ENCODE measurements at regions not wholly inside any gene's neighbourhood (a gene's known extent, or its start where the extent isn't known, plus 50 kb on each side); places are given as distances from the start of the nearest gene placed in this dataset.

DNA sequence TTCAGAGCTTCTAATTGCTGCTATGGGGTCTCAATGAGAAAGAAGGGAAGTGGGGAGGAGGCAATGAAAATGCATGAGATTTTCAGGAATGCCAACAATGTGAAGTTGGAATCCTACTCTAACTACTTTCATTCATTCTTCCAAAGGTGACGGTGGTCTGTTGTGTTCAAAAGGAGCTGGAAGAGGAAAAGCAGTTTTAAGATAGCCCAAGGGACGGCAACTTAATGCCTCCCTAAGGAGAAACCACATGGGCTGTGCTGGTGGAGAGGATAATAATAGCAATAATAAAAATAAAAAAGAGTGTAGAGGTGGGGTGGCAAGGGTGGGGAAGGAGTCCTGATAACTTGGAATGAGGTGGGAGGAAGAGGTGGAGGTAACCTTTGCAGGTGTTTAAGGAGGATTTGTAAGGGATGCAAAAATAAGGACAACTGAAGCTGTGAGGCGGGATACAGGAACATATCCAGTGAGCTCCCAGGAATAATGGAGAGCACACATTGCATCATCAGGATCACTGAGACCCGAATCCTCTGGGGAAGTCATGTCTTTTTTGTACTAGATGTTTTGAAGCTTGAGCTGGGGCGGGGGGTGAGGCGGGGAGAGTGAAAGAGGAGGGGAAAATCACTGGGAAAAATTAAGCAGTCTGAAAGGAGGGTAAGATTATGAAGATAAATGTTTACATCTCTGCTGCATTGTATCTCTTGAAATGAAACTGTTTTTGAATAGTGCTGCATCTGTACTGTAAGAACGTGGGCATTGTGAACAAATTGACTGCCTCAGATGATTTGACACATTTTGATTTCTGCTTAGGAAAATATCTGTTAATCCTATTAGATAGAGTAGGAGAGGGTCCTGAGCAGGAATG is 120.1 kb upstream of the TMEM161B start:
- H3K36me3 ChIP-seq (ENCODE audit: control insufficient read depth, insufficient read depth, low read length), result no peaks in the 10 kb centered on the region
- no peak for DNase-seq
- H3K4me1 ChIP-seq (ENCODE audit: control insufficient read depth, insufficient read depth, low read length, poor library complexity, severe bottlenecking), result no peaks in the 10 kb centered on the region
- H3K27me3 ChIP-seq (replicated peaks; ENCODE audit: control insufficient read depth, insufficient read depth, low read length, poor library complexity, severe bottlenecking), result no peaks in the 10 kb centered on the region
- H3K27ac ChIP-seq (ENCODE audit: insufficient read depth, low read length, poor library complexity, severe bottlenecking), result no peak overlapping the region
- no peak overlapping the region for H3K4me3 ChIP-seq (ENCODE audit: insufficient read depth, low read depth, low read length, poor library complexity, severe bottlenecking)
- no peaks in the 10 kb centered on the region for H3K9me3 ChIP-seq (ENCODE audit: control insufficient read depth, low read length)

GRCh38 chr5:88384886-88385285 is 116.2 kb upstream of the TMEM161B start:
- no peaks in the 10 kb centered on the region for H3K9me3 ChIP-seq (ENCODE audit: control insufficient read depth, low read length)
- no peak overlapping the region for H3K27ac ChIP-seq (ENCODE audit: insufficient read depth, low read length, poor library complexity, severe bottlenecking)
- no peaks in the 10 kb centered on the region for H3K27me3 ChIP-seq (replicated peaks; ENCODE audit: control insufficient read depth, insufficient read depth, low read length, poor library complexity, severe bottlenecking)
- no peak for DNase-seq
- H3K4me3 ChIP-seq (ENCODE audit: insufficient read depth, low read depth, low read length, poor library complexity, severe bottlenecking), result no peak overlapping the region
- no peaks in the 10 kb centered on the region for H3K4me1 ChIP-seq (ENCODE audit: control insufficient read depth, insufficient read depth, low read length, poor library complexity, severe bottlenecking)
- no peaks in the 10 kb centered on the region for H3K36me3 ChIP-seq (ENCODE audit: control insufficient read depth, insufficient read depth, low read length)

- no peaks in the 10 kb centered on the region for H3K36me3 ChIP-seq (ENCODE audit: control insufficient read depth, insufficient read depth, low read length)
- H3K4me3 ChIP-seq (ENCODE audit: insufficient read depth, low read depth, low read length, poor library complexity, severe bottlenecking), result no peak overlapping the region
- H3K27me3 ChIP-seq (replicated peaks; ENCODE audit: control insufficient read depth, insufficient read depth, low read length, poor library complexity, severe bottlenecking), result no peaks in the 10 kb centered on the region
- no peak overlapping the region for H3K27ac ChIP-seq (ENCODE audit: insufficient read depth, low read length, poor library complexity, severe bottlenecking)
- no peak for DNase-seq
- no peaks in the 10 kb centered on the region for H3K4me1 ChIP-seq (ENCODE audit: control insufficient read depth, insufficient read depth, low read length, poor library complexity, severe bottlenecking)
- H3K9me3 ChIP-seq (ENCODE audit: control insufficient read depth, low read length), result no peaks in the 10 kb centered on the region
Observed at GRCh38 chr5:88380332-88380731, 111.7 kb upstream of the TMEM161B start.

DNA sequence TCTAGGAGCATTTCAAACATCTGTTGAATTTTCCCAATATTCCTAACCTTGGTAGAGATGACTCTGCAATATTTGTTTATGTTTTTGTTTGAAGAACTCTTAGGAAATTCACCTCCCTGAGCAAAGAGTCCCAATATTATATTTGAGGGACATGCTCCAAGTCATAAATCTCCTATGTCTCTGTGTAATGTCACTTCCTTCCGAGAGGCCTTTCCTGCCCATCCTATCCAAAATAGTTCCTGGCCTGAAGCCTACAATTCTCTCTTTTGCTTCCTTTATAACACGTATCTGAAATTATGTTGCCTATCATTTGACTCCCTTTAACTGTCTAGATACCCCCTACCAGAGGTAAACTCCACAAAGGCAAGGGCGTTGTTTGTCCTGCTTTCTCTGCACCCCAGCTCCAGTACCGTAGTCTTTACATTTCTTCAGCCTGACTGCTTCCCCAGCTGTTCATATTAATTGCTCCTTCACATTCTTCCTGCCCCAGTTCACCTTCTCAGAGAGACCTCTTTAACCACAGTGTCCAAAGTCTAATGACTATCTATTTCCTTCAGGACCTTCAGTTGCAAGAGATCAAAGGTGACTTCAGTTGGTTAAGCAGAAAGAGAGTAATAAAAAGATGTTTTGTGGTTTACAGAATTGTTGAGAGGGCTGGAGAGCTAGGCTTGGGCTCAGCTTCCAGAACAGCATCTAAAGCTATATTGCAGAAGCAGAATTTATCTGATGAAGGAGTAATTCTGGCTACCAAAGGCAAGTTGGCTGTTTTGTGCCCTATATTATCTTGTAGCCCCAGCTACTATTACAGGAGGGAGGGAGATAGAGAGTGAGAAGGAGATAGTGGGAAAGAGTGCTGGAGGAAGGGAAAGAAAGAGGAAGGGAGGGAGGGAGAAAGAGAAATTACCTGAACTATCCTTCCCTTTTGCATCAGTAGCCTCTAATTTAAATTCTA is 109.3 kb upstream of the TMEM161B start:
- no peak overlapping the region for H3K4me3 ChIP-seq (ENCODE audit: insufficient read depth, low read depth, low read length, poor library complexity, severe bottlenecking)
- H3K36me3 ChIP-seq (ENCODE audit: control insufficient read depth, insufficient read depth, low read length), result no peaks in the 10 kb centered on the region
- no peak for DNase-seq
- H3K4me1 ChIP-seq (ENCODE audit: control insufficient read depth, insufficient read depth, low read length, poor library complexity, severe bottlenecking), result no peaks in the 10 kb centered on the region
- H3K27me3 ChIP-seq (replicated peaks; ENCODE audit: control insufficient read depth, insufficient read depth, low read length, poor library complexity, severe bottlenecking), result no peaks in the 10 kb centered on the region
- no peak overlapping the region for H3K27ac ChIP-seq (ENCODE audit: insufficient read depth, low read length, poor library complexity, severe bottlenecking)
- H3K9me3 ChIP-seq (ENCODE audit: control insufficient read depth, low read length), result no peaks in the 10 kb centered on the region

DNA sequence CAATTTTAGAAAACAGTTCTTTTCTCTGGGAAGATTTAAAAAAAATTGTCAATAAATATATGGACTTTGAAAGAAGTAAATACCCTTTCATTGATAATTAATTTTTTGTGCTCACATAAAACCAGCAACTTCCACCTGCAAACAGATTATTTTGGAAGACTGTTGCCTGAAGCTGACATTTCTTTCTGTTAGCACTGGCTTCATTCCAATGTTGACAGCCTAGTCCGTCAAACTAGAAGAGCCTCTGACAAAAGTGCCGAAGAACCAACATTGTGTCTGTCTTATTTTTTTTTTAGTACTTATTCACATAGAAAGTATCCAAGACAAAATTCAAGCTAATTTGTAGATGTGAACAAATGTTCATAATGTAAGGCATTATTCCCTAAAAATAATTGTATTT is 108.6 kb upstream of the TMEM161B start:
- no peaks in the 10 kb centered on the region for H3K9me3 ChIP-seq (ENCODE audit: control insufficient read depth, low read length)

DNA sequence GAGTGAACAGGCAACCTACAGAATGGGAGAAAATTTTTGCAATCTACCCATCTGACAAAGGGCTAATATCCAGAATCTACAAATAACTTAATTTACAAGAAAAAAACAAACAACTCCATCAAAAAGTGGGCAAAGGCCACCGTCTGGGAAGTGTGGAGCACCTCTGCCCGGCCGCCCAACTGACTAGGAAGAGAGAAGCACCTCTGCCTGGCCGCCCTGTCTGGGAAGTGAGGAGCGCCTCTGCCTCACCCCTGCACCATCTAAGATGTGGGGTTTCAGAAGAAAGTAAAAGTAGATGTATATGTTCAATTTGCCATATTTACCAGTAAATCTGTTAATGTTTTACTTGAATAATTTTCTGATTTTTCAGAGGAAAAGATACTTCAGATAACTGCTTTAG is 108.1 kb upstream of the TMEM161B start:
- Histone ChIP-seq H3K4me1 (ENCODE audit: control insufficient read depth, insufficient read depth, low read length, poor library complexity, severe bottlenecking) (no peaks in the 10 kb centered on the region), H3K4me3 (ENCODE audit: insufficient read depth, low read depth, low read length, poor library complexity, severe bottlenecking) (no peak overlapping the region), H3K36me3 (ENCODE audit: control insufficient read depth, insufficient read depth, low read length) (no peaks in the 10 kb centered on the region), H3K27ac (ENCODE audit: insufficient read depth, low read length, poor library complexity, severe bottlenecking) (no peak overlapping the region), H3K9me3 (ENCODE audit: control insufficient read depth, low read length) (no peaks in the 10 kb centered on the region), H3K27me3 (replicated peaks; ENCODE audit: control insufficient read depth, insufficient read depth, low read length, poor library complexity, severe bottlenecking) (no peaks in the 10 kb centered on the region)
- no peak for DNase-seq

More for the DNA sequence above, 108.6 kb upstream of the TMEM161B start:
- no peaks in the 10 kb centered on the region for H3K27me3 ChIP-seq (replicated peaks; ENCODE audit: control insufficient read depth, insufficient read depth, low read length, poor library complexity, severe bottlenecking)
- DNase-seq, result no peak
- no peak overlapping the region for H3K4me3 ChIP-seq (ENCODE audit: insufficient read depth, low read depth, low read length, poor library complexity, severe bottlenecking)
- H3K4me1 ChIP-seq (ENCODE audit: control insufficient read depth, insufficient read depth, low read length, poor library complexity, severe bottlenecking), result no peaks in the 10 kb centered on the region
- H3K27ac ChIP-seq (ENCODE audit: insufficient read depth, low read length, poor library complexity, severe bottlenecking), result no peak overlapping the region
- H3K36me3 ChIP-seq (ENCODE audit: control insufficient read depth, insufficient read depth, low read length), result no peaks in the 10 kb centered on the region

DNA sequence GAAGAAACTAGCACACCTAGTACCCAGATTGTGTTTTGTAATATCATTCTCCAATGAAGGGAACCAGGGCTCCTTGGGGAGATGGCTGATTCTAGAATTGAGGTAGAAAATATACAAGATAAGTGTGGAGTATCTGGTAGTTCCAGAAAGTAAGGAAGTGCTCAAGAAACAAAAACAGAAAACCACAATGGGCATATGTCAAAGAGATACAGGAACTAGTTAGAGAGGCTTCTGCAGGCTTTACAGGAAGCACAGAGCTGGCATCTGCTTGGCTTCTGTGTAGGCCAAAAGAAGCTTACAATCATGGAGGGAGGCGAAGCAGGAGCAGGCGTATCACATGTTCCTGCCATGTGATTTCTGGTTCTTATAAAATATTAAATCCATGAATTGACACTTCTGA is 105.7 kb upstream of the TMEM161B start:
- H3K27me3 ChIP-seq (replicated peaks; ENCODE audit: control insufficient read depth, insufficient read depth, low read length, poor library complexity, severe bottlenecking), result no peaks in the 10 kb centered on the region
- H3K4me1 ChIP-seq (ENCODE audit: control insufficient read depth, insufficient read depth, low read length, poor library complexity, severe bottlenecking), result no peaks in the 10 kb centered on the region
- H3K27ac ChIP-seq (ENCODE audit: insufficient read depth, low read length, poor library complexity, severe bottlenecking), result no peak overlapping the region
- no peak for DNase-seq
- H3K36me3 ChIP-seq (ENCODE audit: control insufficient read depth, insufficient read depth, low read length), result no peaks in the 10 kb centered on the region
- H3K9me3 ChIP-seq (ENCODE audit: control insufficient read depth, low read length), result no peaks in the 10 kb centered on the region
- H3K4me3 ChIP-seq (ENCODE audit: insufficient read depth, low read depth, low read length, poor library complexity, severe bottlenecking), result no peak overlapping the region

GRCh38 chr5:88370824-88371223 is 102.2 kb upstream of the TMEM161B start:
- no peak overlapping the region for H3K27ac ChIP-seq (ENCODE audit: insufficient read depth, low read length, poor library complexity, severe bottlenecking)
- no peaks in the 10 kb centered on the region for H3K36me3 ChIP-seq (ENCODE audit: control insufficient read depth, insufficient read depth, low read length)
- no peak for DNase-seq
- H3K27me3 ChIP-seq (replicated peaks; ENCODE audit: control insufficient read depth, insufficient read depth, low read length, poor library complexity, severe bottlenecking), result no peaks in the 10 kb centered on the region
- no peaks in the 10 kb centered on the region for H3K9me3 ChIP-seq (ENCODE audit: control insufficient read depth, low read length)
- no peak overlapping the region for H3K4me3 ChIP-seq (ENCODE audit: insufficient read depth, low read depth, low read length, poor library complexity, severe bottlenecking)
- no peaks in the 10 kb centered on the region for H3K4me1 ChIP-seq (ENCODE audit: control insufficient read depth, insufficient read depth, low read length, poor library complexity, severe bottlenecking)

GRCh38 chr5:88368201-88368600 is 99.6 kb upstream of the TMEM161B start:
- no peaks in the 10 kb centered on the region for H3K4me1 ChIP-seq (ENCODE audit: control insufficient read depth, insufficient read depth, low read length, poor library complexity, severe bottlenecking)
- no peaks in the 10 kb centered on the region for H3K27me3 ChIP-seq (replicated peaks; ENCODE audit: control insufficient read depth, insufficient read depth, low read length, poor library complexity, severe bottlenecking)
- H3K27ac ChIP-seq (ENCODE audit: insufficient read depth, low read length, poor library complexity, severe bottlenecking), result no peak overlapping the region
- no peaks in the 10 kb centered on the region for H3K36me3 ChIP-seq (ENCODE audit: control insufficient read depth, insufficient read depth, low read length)
- DNase-seq, result no peak
- no peaks in the 10 kb centered on the region for H3K9me3 ChIP-seq (ENCODE audit: control insufficient read depth, low read length)
- H3K4me3 ChIP-seq (ENCODE audit: insufficient read depth, low read depth, low read length, poor library complexity, severe bottlenecking), result no peak overlapping the region

GRCh38 chr5:88364991-88365390 is 96.3 kb upstream of the TMEM161B start:
- no peaks in the 10 kb centered on the region for H3K27me3 ChIP-seq (replicated peaks; ENCODE audit: control insufficient read depth, insufficient read depth, low read length, poor library complexity, severe bottlenecking)
- no peak overlapping the region for H3K4me3 ChIP-seq (ENCODE audit: insufficient read depth, low read depth, low read length, poor library complexity, severe bottlenecking)
- DNase-seq, result no peak
- H3K36me3 ChIP-seq (ENCODE audit: control insufficient read depth, insufficient read depth, low read length), result no peaks in the 10 kb centered on the region
- no peak overlapping the region for H3K27ac ChIP-seq (ENCODE audit: insufficient read depth, low read length, poor library complexity, severe bottlenecking)
- no peaks in the 10 kb centered on the region for H3K9me3 ChIP-seq (ENCODE audit: control insufficient read depth, low read length)
- H3K4me1 ChIP-seq (ENCODE audit: control insufficient read depth, insufficient read depth, low read length, poor library complexity, severe bottlenecking), result no peaks in the 10 kb centered on the region

Data from effector memory CD4-positive, alpha-beta T cell (primary cell).